ENCODE measurements at regions not wholly inside any gene's neighbourhood (a gene's known extent, or its start where the extent isn't known, plus 50 kb on each side); places are given as distances from the start of the nearest gene placed in this dataset.
"Not testable (repeated sequence)": the region's sequence is repeated elsewhere in the genome, so short reads cannot be mapped to it uniquely, and the experiment has no call there.

GRCh38 chr5:87139795-87140194 lies 127.9 kb upstream of the RASA1 start:
- Mint-ChIP-seq H3K4me3 (no peak overlapping the region), H3K36me3 (ENCODE audit: low read depth) (no peaks in the 10 kb centered on the region), H3K27ac (no peak overlapping the region), H3K27me3 (no peaks in the 10 kb centered on the region), H3K4me1 (no peaks in the 10 kb centered on the region)
- H3K9me3 ChIP-seq (ENCODE audit: control insufficient read depth, low read length, poor library complexity, severe bottlenecking), result no peaks in the 10 kb centered on the region
- ATAC-seq (no peak), DNase-seq (no peak)

- Mint-ChIP-seq H3K4me1 (no peaks in the 10 kb centered on the region), H3K27ac (no peak overlapping the region), H3K27me3 (no peaks in the 10 kb centered on the region), H3K36me3 (ENCODE audit: low read depth) (no peaks in the 10 kb centered on the region), H3K4me3 (no peak overlapping the region)
- no peak for DNase-seq
- no peak for ATAC-seq
- H3K9me3 ChIP-seq (ENCODE audit: control insufficient read depth, low read length, poor library complexity, severe bottlenecking), result no peaks in the 10 kb centered on the region
Measured at GRCh38 chr5:87141544-87141943, 126.1 kb upstream of the RASA1 start.

GRCh38 chr5:87145853-87146252 lies 121.8 kb upstream of the RASA1 start:
- H3K4me3 Mint-ChIP-seq; H3K27me3 Mint-ChIP-seq; H3K27ac Mint-ChIP-seq; ATAC-seq; H3K9me3 ChIP-seq (ENCODE audit: control insufficient read depth, low read length, poor library complexity, severe bottlenecking); H3K36me3 Mint-ChIP-seq (ENCODE audit: low read depth); DNase-seq; H3K4me1 Mint-ChIP-seq: not testable (repeated sequence)

- Mint-ChIP-seq H3K4me1 (peaks cover 10% of the 10 kb centered on the region), H3K27me3 (no peaks in the 10 kb centered on the region), H3K36me3 (ENCODE audit: low read depth) (no peaks in the 10 kb centered on the region), H3K27ac (no peak overlapping the region), H3K4me3 (no peak overlapping the region)
- no peak for ATAC-seq
- H3K9me3 ChIP-seq (ENCODE audit: control insufficient read depth, low read length, poor library complexity, severe bottlenecking), result no peaks in the 10 kb centered on the region
- DNase-seq, result no peak
Measured at GRCh38 chr5:87147441-87147840, 120.2 kb upstream of the RASA1 start.

- no peak overlapping the region for H3K4me3 Mint-ChIP-seq
- no peak overlapping the region for H3K27ac Mint-ChIP-seq
- peaks cover 10% of the 10 kb centered on the region for H3K4me1 Mint-ChIP-seq
- H3K27me3 Mint-ChIP-seq, result no peaks in the 10 kb centered on the region
- H3K9me3 ChIP-seq (ENCODE audit: control insufficient read depth, low read length, poor library complexity, severe bottlenecking), result no peaks in the 10 kb centered on the region
- no peak for DNase-seq
- no peaks in the 10 kb centered on the region for H3K36me3 Mint-ChIP-seq (ENCODE audit: low read depth)
- no peak for ATAC-seq
Measured at GRCh38 chr5:87150630-87151029, 117.1 kb upstream of the RASA1 start.

GRCh38 chr5:87151547-87151946 lies 116.1 kb upstream of the RASA1 start:
- Mint-ChIP-seq H3K27ac (no peak overlapping the region), H3K4me3 (no peak overlapping the region), H3K36me3 (ENCODE audit: low read depth) (no peaks in the 10 kb centered on the region), H3K27me3 (no peaks in the 10 kb centered on the region), H3K4me1 (peaks cover 10% of the 10 kb centered on the region)
- H3K9me3 ChIP-seq (ENCODE audit: control insufficient read depth, low read length, poor library complexity, severe bottlenecking), result no peaks in the 10 kb centered on the region
- ATAC-seq (no peak), DNase-seq (no peak)

- peaks cover 10% of the 10 kb centered on the region for H3K4me1 Mint-ChIP-seq
Measured at GRCh38 chr5:87152886-87153285, 114.8 kb upstream of the RASA1 start.

GRCh38 chr5:87154191-87154590 lies 113.5 kb upstream of the RASA1 start:
- H3K9me3 ChIP-seq (ENCODE audit: control insufficient read depth, low read length, poor library complexity, severe bottlenecking), result no peaks in the 10 kb centered on the region
- no peaks in the 10 kb centered on the region for H3K36me3 Mint-ChIP-seq (ENCODE audit: low read depth)
- DNase-seq, result no peak
- H3K27ac Mint-ChIP-seq, result no peak overlapping the region
- ATAC-seq, result no peak
- no peak overlapping the region for H3K4me3 Mint-ChIP-seq
- peaks cover 6% of the 10 kb centered on the region for H3K4me1 Mint-ChIP-seq
- no peaks in the 10 kb centered on the region for H3K27me3 Mint-ChIP-seq

More at GRCh38 chr5:87152886-87153285, 114.8 kb upstream of the RASA1 start:
- Mint-ChIP-seq H3K36me3 (ENCODE audit: low read depth) (no peaks in the 10 kb centered on the region), H3K27me3 (no peaks in the 10 kb centered on the region), H3K27ac (no peak overlapping the region), H3K4me3 (no peak overlapping the region)
- DNase-seq, result no peak
- no peak for ATAC-seq
- no peaks in the 10 kb centered on the region for H3K9me3 ChIP-seq (ENCODE audit: control insufficient read depth, low read length, poor library complexity, severe bottlenecking)

GRCh38 chr5:87155106-87155505 lies 112.6 kb upstream of the RASA1 start:
- Mint-ChIP-seq H3K27me3 (no peaks in the 10 kb centered on the region), H3K4me1 (peaks cover 6% of the 10 kb centered on the region), H3K36me3 (ENCODE audit: low read depth) (no peaks in the 10 kb centered on the region), H3K4me3 (no peak overlapping the region), H3K27ac (no peak overlapping the region)
- no peaks in the 10 kb centered on the region for H3K9me3 ChIP-seq (ENCODE audit: control insufficient read depth, low read length, poor library complexity, severe bottlenecking)
- DNase-seq, result no peak
- no peak for ATAC-seq

GRCh38 chr5:87156631-87157030 lies 111.1 kb upstream of the RASA1 start:
- DNase-seq, result no peak
- Mint-ChIP-seq H3K36me3 (ENCODE audit: low read depth) (peaks cover 3% of the 10 kb centered on the region), H3K4me3 (no peak overlapping the region), H3K4me1 (peaks cover 2% of the 10 kb centered on the region), H3K27me3 (no peaks in the 10 kb centered on the region), H3K27ac (no peak overlapping the region)
- no peaks in the 10 kb centered on the region for H3K9me3 ChIP-seq (ENCODE audit: control insufficient read depth, low read length, poor library complexity, severe bottlenecking)
- ATAC-seq, result no peak

- H3K27ac Mint-ChIP-seq, result no peak overlapping the region
- H3K36me3 Mint-ChIP-seq (ENCODE audit: low read depth), result peaks cover 3% of the 10 kb centered on the region
- ATAC-seq (no peak), DNase-seq (no peak)
- H3K4me1 Mint-ChIP-seq, result no peaks in the 10 kb centered on the region
- no peaks in the 10 kb centered on the region for H3K9me3 ChIP-seq (ENCODE audit: control insufficient read depth, low read length, poor library complexity, severe bottlenecking)
- H3K27me3 Mint-ChIP-seq, result no peaks in the 10 kb centered on the region
- no peak overlapping the region for H3K4me3 Mint-ChIP-seq
Measured at GRCh38 chr5:87164409-87164808, 103.3 kb upstream of the RASA1 start.

GRCh38 chr5:87169300-87169991 lies 98.2 kb upstream of the RASA1 start:
- ATAC-seq, result no peak

GRCh38 chr5:87170799-87171198 lies 96.9 kb upstream of the RASA1 start:
- no peak overlapping the region for H3K27ac Mint-ChIP-seq

More at GRCh38 chr5:87169300-87169991, 98.2 kb upstream of the RASA1 start:
- H3K4me1 Mint-ChIP-seq, result no peaks in the 10 kb centered on the region
- H3K27me3 Mint-ChIP-seq, result no peaks in the 10 kb centered on the region
- no peaks in the 10 kb centered on the region for H3K9me3 ChIP-seq (ENCODE audit: control insufficient read depth, low read length, poor library complexity, severe bottlenecking)
- no peak for DNase-seq
- H3K27ac Mint-ChIP-seq, result no peak overlapping the region
- no peaks in the 10 kb centered on the region for H3K36me3 Mint-ChIP-seq (ENCODE audit: low read depth)
- no peak overlapping the region for H3K4me3 Mint-ChIP-seq

GRCh38 chr5:87182649-87183048 lies 85.0 kb upstream of the RASA1 start:
- Mint-ChIP-seq H3K27ac (peak overlapping the region; percentile 67), H3K4me1 (peaks cover 15% of the 10 kb centered on the region), H3K36me3 (ENCODE audit: low read depth) (peaks cover 7% of the 10 kb centered on the region), H3K27me3 (no peaks in the 10 kb centered on the region), H3K4me3 (no peak overlapping the region)
- H3K9me3 ChIP-seq (ENCODE audit: control insufficient read depth, low read length, poor library complexity, severe bottlenecking), result no peaks in the 10 kb centered on the region
- peak; percentile 51 for ATAC-seq
- DNase-seq, result no peak

More at GRCh38 chr5:87170799-87171198, 96.9 kb upstream of the RASA1 start:
- Mint-ChIP-seq H3K4me3 (no peak overlapping the region), H3K4me1 (no peaks in the 10 kb centered on the region), H3K27me3 (no peaks in the 10 kb centered on the region), H3K36me3 (ENCODE audit: low read depth) (no peaks in the 10 kb centered on the region)
- no peaks in the 10 kb centered on the region for H3K9me3 ChIP-seq (ENCODE audit: control insufficient read depth, low read length, poor library complexity, severe bottlenecking)
- no peak for DNase-seq
- no peak for ATAC-seq

All from T-helper 17 cell (primary cell).